ENCODE measurements at regions not wholly inside any gene's neighbourhood (a gene's known extent, or its start where the extent isn't known, plus 50 kb on each side); places are given as distances from the start of the nearest gene placed in this dataset.

DNA sequence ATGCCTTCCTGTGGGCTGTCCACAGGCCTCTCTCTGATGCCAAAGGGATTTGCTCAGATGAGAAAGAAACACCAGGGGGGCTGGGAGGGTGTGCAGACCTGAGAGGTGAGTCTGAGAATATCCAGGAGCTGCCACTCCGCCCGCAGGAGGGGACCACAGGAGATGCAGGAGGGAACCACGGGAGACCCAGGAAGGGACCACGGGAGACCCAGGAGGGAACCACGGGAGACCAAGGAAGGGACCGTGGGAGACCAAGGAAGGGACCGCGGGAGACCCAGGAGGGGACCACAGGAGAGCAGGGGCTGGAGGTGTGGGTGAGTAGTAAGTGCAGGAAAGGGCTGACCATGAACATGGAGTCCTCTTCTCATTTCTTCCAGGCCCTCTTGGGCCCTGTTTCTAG is 74.6 kb upstream of the SFSWAP start:
- H3K36me3 ChIP-seq = no peaks in the 10 kb centered on the region
- TF ChIP-seq POLR2A (IDR thresholded peaks at IDR 0.05) = no peak
- TF ChIP-seq CTCF (IDR thresholded peaks at IDR 0.05) = no peak
- peaks cover 0 to 72% (median 0%) of the 10 kb centered on the region in 4 donors for H3K27me3 ChIP-seq
- intact Hi-C loops (cut with DNase I) = no loop called here
- H3K27ac ChIP-seq = no peak overlapping the region
- 82 to 88% methylated on average over 8 of the region's 8 CpGs for WGBS, 2 donors
- no peaks in the 10 kb centered on the region for H3K4me1 ChIP-seq
- H3K9me3 ChIP-seq = no peaks in the 10 kb centered on the region
- no peak for DNase-seq
- H3K4me3 ChIP-seq = no peak overlapping the region

- Histone ChIP-seq H3K27me3 (peaks cover 0 to 70% (median 0%) of the 10 kb centered on the region in 4 donors), H3K36me3 (no peaks in the 10 kb centered on the region), H3K4me1 (no peaks in the 10 kb centered on the region), H3K27ac (no peak overlapping the region), H3K9me3 (no peaks in the 10 kb centered on the region), H3K4me3 (no peak overlapping the region)
- 55 to 86% methylated on average over 5 to 6 of the region's 18 CpGs for WGBS, 2 donors
- TF ChIP-seq CTCF (IDR thresholded peaks at IDR 0.05) = no peak
- no peak for TF ChIP-seq POLR2A (IDR thresholded peaks at IDR 0.05)
- intact Hi-C loops (cut with DNase I) = no loop called here
- DNase-seq = no peak
These were observed 73.7 kb upstream of the SFSWAP start for GRCh38 chr12:131636940-131637750.

- Histone ChIP-seq H3K27me3 (peaks cover 0 to 76% (median 0%) of the 10 kb centered on the region in 4 donors), H3K9me3 (no peaks in the 10 kb centered on the region), H3K27ac (no peak overlapping the region), H3K4me3 (no peak overlapping the region), H3K4me1 (no peaks in the 10 kb centered on the region), H3K36me3 (no peaks in the 10 kb centered on the region)
- no peak for DNase-seq
- 67 to 70% methylated on average over 3 of the region's 3 CpGs for WGBS, 2 donors
- TF ChIP-seq POLR2A (IDR thresholded peaks at IDR 0.05) (no peak), CTCF (IDR thresholded peaks at IDR 0.05) (no peak)
- intact Hi-C loops (cut with DNase I) = no loop called here
These were observed 72.9 kb upstream of the SFSWAP start for GRCh38 chr12:131637986-131638385.

GRCh38 chr12:131639270-131639940 is 71.5 kb upstream of the SFSWAP start:
- H3K27me3 ChIP-seq = peaks cover 0 to 77% (median 0%) of the 10 kb centered on the region in 4 donors
- H3K27ac ChIP-seq = no peak overlapping the region
- 48 to 54% methylated on average over 5 to 9 of the region's 12 CpGs for WGBS, 2 donors
- no peaks in the 10 kb centered on the region for H3K36me3 ChIP-seq
- no peak overlapping the region for H3K4me3 ChIP-seq
- TF ChIP-seq POLR2A (IDR thresholded peaks at IDR 0.05) = no peak
- TF ChIP-seq CTCF (IDR thresholded peaks at IDR 0.05) = no peak
- intact Hi-C loops (cut with DNase I) = no loop called here
- H3K4me1 ChIP-seq = no peaks in the 10 kb centered on the region
- no peaks in the 10 kb centered on the region for H3K9me3 ChIP-seq
- DNase-seq = no peak

DNA sequence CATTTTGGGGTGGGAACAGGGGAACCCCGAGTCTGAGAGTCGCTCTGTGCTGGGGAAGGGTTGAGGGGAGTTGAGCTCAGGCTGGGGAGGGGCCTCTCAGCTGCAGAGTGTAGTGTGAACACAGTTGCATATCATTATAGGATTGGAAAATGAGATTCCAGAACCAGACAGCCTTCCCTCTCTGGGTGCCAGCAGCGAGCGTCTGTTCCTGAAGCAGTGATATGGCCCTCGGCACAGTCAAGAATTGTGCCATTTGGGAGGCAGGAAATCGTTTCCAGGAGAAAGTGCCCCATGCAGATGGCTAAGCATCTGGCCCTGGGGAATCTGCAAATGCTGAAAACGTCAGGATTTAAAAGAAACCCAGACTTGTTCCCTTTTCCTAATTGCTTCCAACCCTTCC is 70.4 kb upstream of the SFSWAP start:
- no peak overlapping the region for H3K27ac ChIP-seq
- H3K36me3 ChIP-seq = no peaks in the 10 kb centered on the region
- no peak overlapping the region for H3K4me3 ChIP-seq
- DNase-seq = no peak
- no peaks in the 10 kb centered on the region for H3K4me1 ChIP-seq
- no peaks in the 10 kb centered on the region for H3K9me3 ChIP-seq
- TF ChIP-seq POLR2A (IDR thresholded peaks at IDR 0.05) = no peak
- TF ChIP-seq CTCF (IDR thresholded peaks at IDR 0.05) = no peak
- intact Hi-C loops (cut with DNase I) = loop anchor here (5.0 kb wide), 1 partner anchor 328 kb away; no protein-coding TSS in a partner anchor
- WGBS, 2 donors = 50 to 69% methylated on average over 6 to 7 of the region's 7 CpGs
- H3K27me3 ChIP-seq = peaks cover 0 to 74% (median 0%) of the 10 kb centered on the region in 4 donors

Data from esophagus squamous epithelium (tissue), 5 donors.